DND-41 (cell line): ENCODE measurements at regions not wholly inside any gene's neighbourhood (a gene's known extent, or its start where the extent isn't known, plus 50 kb on each side); places are given as distances from the start of the nearest gene placed in this dataset.

Experiments used
- ATAC-seq: fragments of 200-7000 bp; cut with Tn5 transposase; 3 replicates; pipeline ENCODE4 v1.9.1; 2021; ENCODE audit warnings: low read depth; ENCODE audit not compliant: insufficient read depth
- DNase-seq: peaks from one replicate; pipeline ENCODE4 v3.0.0-alpha.2; 2020
- H2AFZ ChIP-seq: 2 replicates; pipeline ENCODE4 v1.6.0; 2012; ENCODE audit warnings: low read depth, low read length
- H3K27ac ChIP-seq: 2 replicates; pipeline ENCODE4 v1.5.1; 2012; ENCODE audit warnings: low read length, inconsistent platforms
- H3K27me3 ChIP-seq: fragments of 200-600 bp; sonication (generic); 2 replicates; pipeline ENCODE4 v1.6.0; 2012; ENCODE audit warnings: low read length, mild to moderate bottlenecking, inconsistent platforms; ENCODE audit not compliant: insufficient read depth, poor library complexity
- H3K36me3 ChIP-seq: 2 replicates; pipeline ENCODE4 v1.5.1; 2012; ENCODE audit warnings: low read length, inconsistent platforms; ENCODE audit not compliant: insufficient read depth
- H3K4me1 ChIP-seq: 2 replicates; pipeline ENCODE4 v1.5.1; 2012; ENCODE audit warnings: mild to moderate bottlenecking, low read length; ENCODE audit not compliant: insufficient read depth
- H3K4me2 ChIP-seq: 2 replicates; pipeline ENCODE4 v1.6.0; 2012; ENCODE audit warnings: mild to moderate bottlenecking, moderate library complexity, low read length, inconsistent platforms; ENCODE audit not compliant: insufficient read depth
- H3K4me3 ChIP-seq, 2 experiments: fragments of 200-600 bp in 1 of 2; shearing (Covaris generic) in 1 of 2; 2 replicates each; pipeline ENCODE4 v1.5.1; 2012 to 2016; ENCODE audit warnings: inconsistent platforms in 2 of 2, low read length in 2 of 2, mild to moderate bottlenecking in 2 of 2, low read depth in 1 of 2, moderate library complexity in 1 of 2
- H3K79me2 ChIP-seq: 2 replicates; pipeline ENCODE4 v1.6.0; 2012; ENCODE audit warnings: low read length, inconsistent platforms; ENCODE audit not compliant: insufficient read depth
- H3K9ac ChIP-seq: 2 replicates; pipeline ENCODE4 v1.6.0; 2012; ENCODE audit warnings: low read depth, mild to moderate bottlenecking, inconsistent platforms, low read length, moderate library complexity
- H3K9me3 ChIP-seq: 2 replicates; pipeline ENCODE4 v1.5.1; 2012; ENCODE audit warnings: low read length, moderate library complexity, mild to moderate bottlenecking, inconsistent platforms; ENCODE audit not compliant: insufficient read depth, severe bottlenecking
- H4K20me1 ChIP-seq: 2 replicates; pipeline ENCODE4 v1.6.0; 2012; ENCODE audit warnings: low read length; ENCODE audit not compliant: insufficient read depth
- EZH2 ChIP-seq: IDR thresholded peaks from 3 replicates; pipeline ENCODE4 v1.6.1; 2012; ENCODE audit warnings: borderline replicate concordance, low read depth, mild to moderate bottlenecking, moderate library complexity, low read length, inconsistent platforms; ENCODE audit not compliant: severe bottlenecking
- TF ChIP-seq, protein P1 (sequence below): IDR thresholded peaks from 2 replicates; pipeline ENCODE4 v1.5.1; 2012; ENCODE audit warnings: borderline replicate concordance, low read length, moderate library complexity, mild to moderate bottlenecking; ENCODE audit not compliant: poor library complexity, severe bottlenecking; ENCODE audit errors: extremely low read depth

GRCh38 chr15:98051734-98052133, 91.2 kb downstream of the ARRDC4 start:
- DNase-seq: no peak
- H3K79me2 ChIP-seq: no peaks in the 10 kb centered on the region
- no peak for ATAC-seq
- no peaks in the 10 kb centered on the region for H3K27me3 ChIP-seq
- H3K27ac ChIP-seq: no peak overlapping the region
- H3K4me3 ChIP-seq: no peak overlapping the region
- no peak overlapping the region for H3K9ac ChIP-seq
- H3K36me3 ChIP-seq: no peaks in the 10 kb centered on the region
- no peak for TF ChIP-seq EZH2
- TF ChIP-seq, protein P1, sequence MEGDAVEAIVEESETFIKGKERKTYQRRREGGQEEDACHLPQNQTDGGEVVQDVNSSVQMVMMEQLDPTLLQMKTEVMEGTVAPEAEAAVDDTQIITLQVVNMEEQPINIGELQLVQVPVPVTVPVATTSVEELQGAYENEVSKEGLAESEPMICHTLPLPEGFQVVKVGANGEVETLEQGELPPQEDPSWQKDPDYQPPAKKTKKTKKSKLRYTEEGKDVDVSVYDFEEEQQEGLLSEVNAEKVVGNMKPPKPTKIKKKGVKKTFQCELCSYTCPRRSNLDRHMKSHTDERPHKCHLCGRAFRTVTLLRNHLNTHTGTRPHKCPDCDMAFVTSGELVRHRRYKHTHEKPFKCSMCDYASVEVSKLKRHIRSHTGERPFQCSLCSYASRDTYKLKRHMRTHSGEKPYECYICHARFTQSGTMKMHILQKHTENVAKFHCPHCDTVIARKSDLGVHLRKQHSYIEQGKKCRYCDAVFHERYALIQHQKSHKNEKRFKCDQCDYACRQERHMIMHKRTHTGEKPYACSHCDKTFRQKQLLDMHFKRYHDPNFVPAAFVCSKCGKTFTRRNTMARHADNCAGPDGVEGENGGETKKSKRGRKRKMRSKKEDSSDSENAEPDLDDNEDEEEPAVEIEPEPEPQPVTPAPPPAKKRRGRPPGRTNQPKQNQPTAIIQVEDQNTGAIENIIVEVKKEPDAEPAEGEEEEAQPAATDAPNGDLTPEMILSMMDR: no peak
- H4K20me1 ChIP-seq: no peaks in the 10 kb centered on the region
- H3K9me3 ChIP-seq: peaks cover 8% of the 10 kb centered on the region
- H2AFZ ChIP-seq: no peak overlapping the region
- H3K4me1 ChIP-seq: no peaks in the 10 kb centered on the region
- no peak overlapping the region for H3K4me2 ChIP-seq

DNA sequence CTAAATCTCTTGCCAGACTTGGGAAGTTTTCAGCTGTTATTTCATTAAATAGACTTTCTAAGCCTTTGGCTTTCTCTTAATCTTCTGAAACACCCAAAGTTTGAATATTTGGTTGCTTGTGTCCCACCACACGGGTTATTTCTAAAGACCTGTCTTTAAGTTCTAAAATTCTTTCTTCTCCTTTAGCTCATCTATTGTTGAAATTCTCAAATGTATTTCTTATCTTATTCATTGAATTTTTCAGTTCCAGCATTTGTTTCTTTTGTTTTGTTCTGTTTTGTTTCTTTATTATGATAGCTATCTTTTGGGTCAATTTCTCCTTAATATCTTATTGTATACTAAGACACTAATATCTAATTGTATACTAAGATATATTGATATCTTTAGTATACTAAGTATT, 97.0 kb downstream of the ARRDC4 start:
- H3K27me3 ChIP-seq: no peaks in the 10 kb centered on the region
- H3K79me2 ChIP-seq: no peaks in the 10 kb centered on the region
- H3K4me3 ChIP-seq: no peak overlapping the region
- DNase-seq (no peak), ATAC-seq (no peak)
- peaks cover 28% of the 10 kb centered on the region for H3K9me3 ChIP-seq
- no peak overlapping the region for H2AFZ ChIP-seq
- TF ChIP-seq, protein P1: no peak
- TF ChIP-seq EZH2: no peak
- no peaks in the 10 kb centered on the region for H3K4me1 ChIP-seq
- H4K20me1 ChIP-seq: no peaks in the 10 kb centered on the region
- no peaks in the 10 kb centered on the region for H3K36me3 ChIP-seq
- H3K9ac ChIP-seq: no peak overlapping the region
- no peak overlapping the region for H3K4me2 ChIP-seq
- H3K27ac ChIP-seq: no peak overlapping the region

GRCh38 chr15:98062869-98063268, 102.4 kb downstream of the ARRDC4 start:
- Histone ChIP-seq H3K4me2 (no peak overlapping the region), H3K4me1 (peaks cover 32% of the 10 kb centered on the region), H2AFZ (no peak overlapping the region), H3K4me3 (no peak overlapping the region), H3K79me2 (no peaks in the 10 kb centered on the region), H3K36me3 (no peaks in the 10 kb centered on the region), H3K9ac (no peak overlapping the region), H3K27ac (no peak overlapping the region), H3K27me3 (no peaks in the 10 kb centered on the region), H4K20me1 (no peaks in the 10 kb centered on the region), H3K9me3 (peaks cover 14% of the 10 kb centered on the region)
- TF ChIP-seq EZH2: no peak
- TF ChIP-seq, protein P1: no peak
- ATAC-seq (no peak), DNase-seq (no peak)

DNA sequence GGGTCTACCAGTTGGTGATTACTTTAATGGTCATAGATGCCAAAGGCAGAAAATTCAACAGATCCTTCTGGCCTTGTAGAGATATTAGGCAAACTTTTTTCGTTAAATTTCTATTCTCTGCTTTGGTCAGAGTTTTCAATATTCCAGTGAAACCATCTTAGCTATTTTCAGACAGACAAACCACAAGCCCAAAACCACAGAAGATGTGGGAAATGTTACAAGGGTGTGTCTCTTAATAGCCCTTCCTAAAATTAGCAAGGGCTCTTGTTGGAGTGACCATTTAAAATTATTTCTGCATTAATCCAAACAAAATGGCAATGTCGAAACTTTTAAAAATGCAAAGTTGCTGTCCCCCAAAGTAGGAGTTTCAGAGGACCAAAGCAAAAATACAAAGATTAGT, 102.8 kb downstream of the ARRDC4 start:
- Histone ChIP-seq H3K4me3 (no peak overlapping the region), H3K79me2 (no peaks in the 10 kb centered on the region), H3K4me1 (peaks cover 37% of the 10 kb centered on the region), H3K36me3 (no peaks in the 10 kb centered on the region), H3K9ac (no peak overlapping the region), H2AFZ (no peak overlapping the region), H4K20me1 (no peaks in the 10 kb centered on the region), H3K27ac (no peak overlapping the region), H3K9me3 (peaks cover 11% of the 10 kb centered on the region), H3K27me3 (no peaks in the 10 kb centered on the region), H3K4me2 (no peak overlapping the region)
- DNase-seq (no peak), ATAC-seq (no peak)
- no peak for TF ChIP-seq EZH2
- TF ChIP-seq, protein P1: no peak
